ENCODE measurements at regions not wholly inside any gene's neighbourhood (a gene's known extent, or its start where the extent isn't known, plus 50 kb on each side); places are given as distances from the start of the nearest gene placed in this dataset.

GRCh38 chr20:39967806-39968205 lies 721.2 kb downstream of the MAFB start:
- TF ChIP-seq POLR2A (IDR thresholded peaks at IDR 0.05) (no peak), CTCF (IDR thresholded peaks at IDR 0.05) (no peak), POLR2AphosphoS5 (IDR thresholded peaks at IDR 0.05) (no peak)

All from sigmoid colon (tissue), 4 donors.